HG02938 (cell line): ENCODE measurements at regions not wholly inside any gene's neighbourhood (a gene's known extent, or its start where the extent isn't known, plus 50 kb on each side); places are given as distances from the start of the nearest gene placed in this dataset.
A peak's percentile ranks its signal among the peaks of the same experiment; 100 is the strongest.

Experiments used
- ATAC-seq: cut with Tn5 transposase; IDR thresholded peaks from one replicate; pipeline ENCODE4 v1.9.1; 2021; ENCODE audit warnings: mild to moderate bottlenecking, moderate library complexity; ENCODE audit not compliant: unreplicated experiment

- ATAC-seq: peak; percentile 30
These were observed 50.6 kb upstream of the SMNDC1 start for GRCh38 chr10:110355141-110355831.

GRCh38 chr10:110355922-110356627, 51.4 kb upstream of the SMNDC1 start:
- peak; percentile 3 for ATAC-seq

- peak; percentile 87 for ATAC-seq
These were observed 52.0 kb upstream of the SMNDC1 start for GRCh38 chr10:110356628-110357245.

- ATAC-seq: no peak
These were observed 52.6 kb upstream of the SMNDC1 start for GRCh38 chr10:110357252-110357780.

GRCh38 chr10:110357871-110358270, 53.2 kb upstream of the SMNDC1 start:
- ATAC-seq: no peak

GRCh38 chr10:110358278-110358677, 53.6 kb upstream of the SMNDC1 start:
- ATAC-seq: no peak

GRCh38 chr10:110358869-110359629, 54.3 kb upstream of the SMNDC1 start:
- no peak for ATAC-seq

- ATAC-seq: no peak
These were observed 56.2 kb upstream of the SMNDC1 start for GRCh38 chr10:110360857-110361474.

- no peak for ATAC-seq
These were observed 57.2 kb upstream of the SMNDC1 start for GRCh38 chr10:110361800-110362456.

- no peak for ATAC-seq
These were observed 59.1 kb upstream of the SMNDC1 start for GRCh38 chr10:110363572-110364411.

GRCh38 chr10:110364531-110364937, 59.8 kb upstream of the SMNDC1 start:
- no peak for ATAC-seq

- ATAC-seq: no peak
These were observed 60.8 kb upstream of the SMNDC1 start for GRCh38 chr10:110365356-110366143.

GRCh38 chr10:110366635-110367034, 61.9 kb upstream of the SMNDC1 start:
- no peak for ATAC-seq

GRCh38 chr10:110368002-110368401, 63.3 kb upstream of the SMNDC1 start:
- no peak for ATAC-seq

- no peak for ATAC-seq
These were observed 63.8 kb upstream of the SMNDC1 start for GRCh38 chr10:110368556-110368955.

- ATAC-seq: no peak
These were observed 65.3 kb upstream of the SMNDC1 start for GRCh38 chr10:110370006-110370405.

GRCh38 chr10:110372656-110373055, 67.9 kb upstream of the SMNDC1 start:
- no peak for ATAC-seq

GRCh38 chr10:110373059-110373458, 68.3 kb upstream of the SMNDC1 start:
- ATAC-seq: no peak
